DND-41 (cell line): ENCODE measurements at regions not wholly inside any gene's neighbourhood (a gene's known extent, or its start where the extent isn't known, plus 50 kb on each side); places are given as distances from the start of the nearest gene placed in this dataset.

ENCODE experiments used
- ATAC-seq: fragments of 200-7000 bp; cut with Tn5 transposase; 3 replicates; pipeline ENCODE4 v1.9.1; 2021; ENCODE audit warnings: low read depth; ENCODE audit not compliant: insufficient read depth
- DNase-seq: peaks from one replicate; pipeline ENCODE4 v3.0.0-alpha.2; 2020
- H2AFZ ChIP-seq: 2 replicates; pipeline ENCODE4 v1.6.0; 2012; ENCODE audit warnings: low read depth, low read length
- H3K27ac ChIP-seq: 2 replicates; pipeline ENCODE4 v1.5.1; 2012; ENCODE audit warnings: low read length, inconsistent platforms
- H3K27me3 ChIP-seq: fragments of 200-600 bp; sonication (generic); 2 replicates; pipeline ENCODE4 v1.6.0; 2012; ENCODE audit warnings: low read length, mild to moderate bottlenecking, inconsistent platforms; ENCODE audit not compliant: insufficient read depth, poor library complexity
- H3K36me3 ChIP-seq: 2 replicates; pipeline ENCODE4 v1.5.1; 2012; ENCODE audit warnings: low read length, inconsistent platforms; ENCODE audit not compliant: insufficient read depth
- H3K4me1 ChIP-seq: 2 replicates; pipeline ENCODE4 v1.5.1; 2012; ENCODE audit warnings: mild to moderate bottlenecking, low read length; ENCODE audit not compliant: insufficient read depth
- H3K4me2 ChIP-seq: 2 replicates; pipeline ENCODE4 v1.6.0; 2012; ENCODE audit warnings: mild to moderate bottlenecking, moderate library complexity, low read length, inconsistent platforms; ENCODE audit not compliant: insufficient read depth
- H3K4me3 ChIP-seq, 2 experiments: fragments of 200-600 bp in 1 of 2; shearing (Covaris generic) in 1 of 2; 2 replicates each; pipeline ENCODE4 v1.5.1; 2012 to 2016; ENCODE audit warnings: inconsistent platforms in 2 of 2, low read length in 2 of 2, mild to moderate bottlenecking in 2 of 2, low read depth in 1 of 2, moderate library complexity in 1 of 2
- H3K79me2 ChIP-seq: 2 replicates; pipeline ENCODE4 v1.6.0; 2012; ENCODE audit warnings: low read length, inconsistent platforms; ENCODE audit not compliant: insufficient read depth
- H3K9ac ChIP-seq: 2 replicates; pipeline ENCODE4 v1.6.0; 2012; ENCODE audit warnings: low read depth, mild to moderate bottlenecking, inconsistent platforms, low read length, moderate library complexity
- H3K9me3 ChIP-seq: 2 replicates; pipeline ENCODE4 v1.5.1; 2012; ENCODE audit warnings: low read length, moderate library complexity, mild to moderate bottlenecking, inconsistent platforms; ENCODE audit not compliant: insufficient read depth, severe bottlenecking
- H4K20me1 ChIP-seq: 2 replicates; pipeline ENCODE4 v1.6.0; 2012; ENCODE audit warnings: low read length; ENCODE audit not compliant: insufficient read depth
- CTCF ChIP-seq: IDR thresholded peaks from 2 replicates; pipeline ENCODE4 v1.5.1; 2012; ENCODE audit warnings: borderline replicate concordance, low read length, moderate library complexity, mild to moderate bottlenecking; ENCODE audit not compliant: poor library complexity, severe bottlenecking; ENCODE audit errors: extremely low read depth
- EZH2 ChIP-seq: IDR thresholded peaks from 3 replicates; pipeline ENCODE4 v1.6.1; 2012; ENCODE audit warnings: borderline replicate concordance, low read depth, mild to moderate bottlenecking, moderate library complexity, low read length, inconsistent platforms; ENCODE audit not compliant: severe bottlenecking

GRCh38 chr6:121571455-121571854, 136.0 kb downstream of the GJA1 start:
- Histone ChIP-seq H2AFZ (no peak overlapping the region), H3K27me3 (no peaks in the 10 kb centered on the region), H3K4me2 (no peak overlapping the region), H3K9ac (no peak overlapping the region), H3K36me3 (no peaks in the 10 kb centered on the region), H4K20me1 (no peaks in the 10 kb centered on the region), H3K4me1 (peaks cover 7% of the 10 kb centered on the region; the same call in 1 of the 2 replicates), H3K9me3 (peaks cover 8% of the 10 kb centered on the region), H3K79me2 (no peaks in the 10 kb centered on the region), H3K4me3 (no peak overlapping the region), H3K27ac (no peak overlapping the region)
- DNase-seq (no peak), ATAC-seq (no peak)
- TF ChIP-seq CTCF (no peak), EZH2 (no peak)

- no peaks in the 10 kb centered on the region for H3K79me2 ChIP-seq
- H3K9me3 ChIP-seq: peaks cover 8% of the 10 kb centered on the region
- no peak for TF ChIP-seq CTCF
- no peak for TF ChIP-seq EZH2
- no peak overlapping the region for H3K9ac ChIP-seq
- no peak overlapping the region for H3K27ac ChIP-seq
- H3K4me2 ChIP-seq: 0 out of 2 replicates have a peak overlapping the region, but pooled peaks have one; percentile 13
- DNase-seq (no peak), ATAC-seq (no peak)
- no peaks in the 10 kb centered on the region for H3K36me3 ChIP-seq
- no peaks in the 10 kb centered on the region for H4K20me1 ChIP-seq
- H3K4me3 ChIP-seq: no peak overlapping the region
- no peaks in the 10 kb centered on the region for H3K27me3 ChIP-seq
- H3K4me1 ChIP-seq: peaks cover 7% of the 10 kb centered on the region; the same call in 1 of the 2 replicates
- H2AFZ ChIP-seq: peak overlapping the region; percentile 58; the same call in 1 of the 2 replicates
Observed at GRCh38 chr6:121573481-121573880, 138.0 kb downstream of the GJA1 start.

GRCh38 chr6:121578216-121578615, 142.8 kb downstream of the GJA1 start:
- ATAC-seq: no peak
- TF ChIP-seq CTCF: no peak
- no peak for TF ChIP-seq EZH2
- H3K79me2 ChIP-seq: no peaks in the 10 kb centered on the region

GRCh38 chr6:121579478-121579877, 144.0 kb downstream of the GJA1 start:
- Histone ChIP-seq H3K4me3 (no peak overlapping the region), H3K79me2 (no peaks in the 10 kb centered on the region), H3K36me3 (no peaks in the 10 kb centered on the region), H4K20me1 (no peaks in the 10 kb centered on the region), H2AFZ (no peak overlapping the region), H3K4me2 (no peak overlapping the region), H3K4me1 (0 out of 2 replicates have a peak, but pooled peaks cover 4% of the 10 kb centered on the region), H3K27ac (no peak overlapping the region), H3K9me3 (no peaks in the 10 kb centered on the region), H3K27me3 (no peaks in the 10 kb centered on the region), H3K9ac (no peak overlapping the region)
- no peak for DNase-seq
- no peak for ATAC-seq
- TF ChIP-seq EZH2: no peak
- no peak for TF ChIP-seq CTCF

More at GRCh38 chr6:121578216-121578615, 142.8 kb downstream of the GJA1 start:
- H3K4me1 ChIP-seq: peaks cover 11% of the 10 kb centered on the region; the same call in 1 of the 2 replicates
- H4K20me1 ChIP-seq: no peaks in the 10 kb centered on the region
- no peaks in the 10 kb centered on the region for H3K27me3 ChIP-seq
- no peak overlapping the region for H3K4me2 ChIP-seq
- H3K9me3 ChIP-seq: no peaks in the 10 kb centered on the region
- H3K9ac ChIP-seq: no peak overlapping the region
- no peak overlapping the region for H2AFZ ChIP-seq
- H3K36me3 ChIP-seq: no peaks in the 10 kb centered on the region
- no peak overlapping the region for H3K27ac ChIP-seq
- H3K4me3 ChIP-seq: no peak overlapping the region
- DNase-seq: no peak
